Esophagus mucosa (tissue), 1 donor: ENCODE measurements at regions not wholly inside any gene's neighbourhood (a gene's known extent, or its start where the extent isn't known, plus 50 kb on each side); places are given as distances from the start of the nearest gene placed in this dataset.
A peak's percentile ranks its signal among the peaks of the same experiment; 100 is the strongest.
"Not testable (repeated sequence)": the region's sequence is repeated elsewhere in the genome, so short reads cannot be mapped to it uniquely, and the experiment has no call there.

Experiments used
- ATAC-seq: fragments of 200-7000 bp; cut with Tn5 transposase; one replicate; pipeline ENCODE4 v1.9.1; 2020
- donor health status: DM: yes; HTN: yes; CAD: no.

GRCh38 chr2:59301466-59302402 is 1060.6 kb upstream of the FANCL start:
- ATAC-seq, result peak; percentile 69

- peak; percentile 46 for ATAC-seq
These were observed 1056.7 kb upstream of the FANCL start for GRCh38 chr2:59297816-59298215.

GRCh38 chr2:59296279-59296678 is 1055.2 kb upstream of the FANCL start:
- ATAC-seq, result no peak

- ATAC-seq, result no peak
These were observed 1054.5 kb upstream of the FANCL start for GRCh38 chr2:59295524-59296162.

GRCh38 chr2:59288771-59289170 is 1047.6 kb upstream of the FANCL start:
- no peak for ATAC-seq

GRCh38 chr2:59282374-59283057 is 1041.4 kb upstream of the FANCL start:
- ATAC-seq, result no peak

- no peak for ATAC-seq
These were observed 1036.5 kb upstream of the FANCL start for GRCh38 chr2:59277671-59278070.

- no peak for ATAC-seq
These were observed 1035.8 kb upstream of the FANCL start for GRCh38 chr2:59276917-59277316.

GRCh38 chr2:59276033-59276432 is 1034.9 kb upstream of the FANCL start:
- no peak for ATAC-seq

GRCh38 chr2:59266453-59266852 is 1025.3 kb upstream of the FANCL start:
- no peak for ATAC-seq

- no peak for ATAC-seq
These were observed 1018.8 kb upstream of the FANCL start for GRCh38 chr2:59259913-59260312.

GRCh38 chr2:59256290-59256689 is 1015.2 kb upstream of the FANCL start:
- ATAC-seq, result no peak

GRCh38 chr2:59254279-59254678 is 1013.2 kb upstream of the FANCL start:
- no peak for ATAC-seq

GRCh38 chr2:59250307-59250677 is 1009.2 kb upstream of the FANCL start:
- no peak for ATAC-seq

GRCh38 chr2:59249441-59250306 is 1008.5 kb upstream of the FANCL start:
- ATAC-seq, result no peak

- ATAC-seq, result no peak
These were observed 998.0 kb upstream of the FANCL start for GRCh38 chr2:59239146-59239545.

- ATAC-seq, result no peak
These were observed 996.2 kb upstream of the FANCL start for GRCh38 chr2:59237311-59237710.

- no peak for ATAC-seq
These were observed 995.6 kb upstream of the FANCL start for GRCh38 chr2:59236723-59237122.

- peak; percentile 47 for ATAC-seq
These were observed 992.8 kb upstream of the FANCL start for GRCh38 chr2:59233920-59234319.

- peak; percentile 35 for ATAC-seq
These were observed 992.3 kb upstream of the FANCL start for GRCh38 chr2:59233448-59233847.

GRCh38 chr2:59232394-59233165 is 991.5 kb upstream of the FANCL start:
- no peak for ATAC-seq

- not testable (repeated sequence) for ATAC-seq
These were observed 985.2 kb upstream of the FANCL start for GRCh38 chr2:59226362-59226761.
